Transverse colon (tissue), 4 donors: ENCODE measurements at regions not wholly inside any gene's neighbourhood (a gene's known extent, or its start where the extent isn't known, plus 50 kb on each side); places are given as distances from the start of the nearest gene placed in this dataset.

Experiments used
- CTCF ChIP-seq, 5 experiments: fragments of 200-600 bp in 3 of 5; fragments of 450-650 bp in 2 of 5; sonication (generic) in 3 of 5; IDR thresholded peaks; 1 replicate in 2 of 5; 2 replicates in 3 of 5; pipeline ENCODE4 v1.5.1; 2016 to 2017; ENCODE audit warnings: antibody characterized with exemption in 5 of 5, inconsistent platforms in 3 of 5, mild to moderate bottlenecking in 2 of 5, moderate library complexity in 1 of 5
- POLR2A ChIP-seq: fragments of 450-650 bp; IDR thresholded peaks from one replicate; pipeline ENCODE4 v1.6.1; 2016; ENCODE audit warnings: antibody characterized with exemption, mild to moderate bottlenecking, moderate library complexity
- POLR2AphosphoS5 ChIP-seq, 3 donors: sonication (generic); formaldehyde crosslinking; IDR thresholded peaks; one replicate each; pipeline ENCODE4 v1.6.1; 2016; ENCODE audit warnings: antibody characterized with exemption in 3 of 3

- no peak for TF ChIP-seq POLR2AphosphoS5 (IDR thresholded peaks at IDR 0.05)
- TF ChIP-seq CTCF (IDR thresholded peaks at IDR 0.05), result no peak
- no peak for TF ChIP-seq POLR2A
These were observed 614.1 kb upstream of the FZD8 start for GRCh38 chr10:36256166-36256565.
